Stimulated activated CD8-positive, alpha-beta memory T cell treated with anti-CD3 and anti-CD28 coated beads, Interleukin-7, amount 100 ng/mL, for 1 hour (primary cell): ENCODE measurements at regions not wholly inside any gene's neighbourhood (a gene's known extent, or its start where the extent isn't known, plus 50 kb on each side); places are given as distances from the start of the nearest gene placed in this dataset.

ENCODE experiments used
- DNase-seq, 2 donors: peaks; one replicate each; pipeline ENCODE4 v3.0.0-alpha.2; 2020; ENCODE audit warnings: low read depth in 2 of 2

DNA sequence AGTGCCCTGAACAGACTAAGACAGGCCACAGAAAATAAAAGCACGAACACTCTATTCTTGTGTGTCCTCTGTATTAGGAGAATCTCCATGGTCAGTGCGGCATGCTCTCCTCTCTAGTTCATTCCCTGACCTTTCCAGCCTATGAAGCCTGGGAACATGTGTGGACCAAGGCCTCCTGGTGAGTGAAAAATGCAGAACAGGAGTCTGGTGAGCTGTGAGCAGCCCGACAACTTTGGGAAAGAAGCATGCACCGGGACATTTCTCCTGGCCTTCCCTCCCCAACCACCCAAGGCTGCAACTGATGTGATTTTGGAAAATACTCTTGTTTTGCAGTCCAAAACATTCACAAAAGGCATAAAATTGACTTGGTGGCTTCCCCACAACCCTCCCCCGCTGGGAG lies 878.3 kb upstream of the ID2 start:
- DNase-seq, result no peak

DNA sequence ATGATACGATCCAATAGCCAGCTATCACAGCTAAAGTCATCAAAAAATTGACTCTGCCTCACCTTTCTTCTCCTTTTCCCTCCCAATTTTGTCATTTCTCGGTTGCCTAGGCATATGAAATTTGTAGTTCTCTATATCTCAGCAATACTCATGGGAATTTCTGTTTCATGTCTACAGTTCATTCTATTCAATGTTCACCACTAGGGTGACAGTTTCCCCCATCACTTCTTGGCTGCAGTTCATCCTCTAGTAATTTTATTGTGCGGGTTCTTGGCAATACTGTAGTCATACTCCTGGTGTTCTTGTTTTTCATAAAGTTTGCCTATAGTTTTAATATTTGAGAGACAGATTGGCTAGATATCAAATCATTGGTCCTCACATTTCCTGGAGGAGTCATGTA lies 872.2 kb upstream of the ID2 start:
- DNase-seq, result no peak

DNA sequence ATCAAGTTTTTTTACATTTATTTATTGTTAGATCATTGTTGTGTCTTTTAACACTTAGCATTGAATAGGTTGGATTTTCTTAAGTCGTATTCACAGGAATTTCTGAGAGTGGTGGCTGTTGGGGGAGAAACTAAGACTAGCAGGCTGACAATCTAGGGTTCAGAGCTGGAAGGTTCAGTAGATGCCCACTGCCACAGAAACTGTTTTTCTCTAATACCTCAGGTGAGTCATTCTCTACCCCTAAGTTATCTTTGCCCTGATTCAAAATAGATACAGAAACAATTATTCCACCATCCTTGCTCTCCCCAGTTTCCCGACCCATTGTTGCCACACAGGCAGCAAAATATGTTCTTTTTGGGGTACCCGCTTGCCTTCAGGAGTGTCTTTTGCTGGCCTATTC lies 870.8 kb upstream of the ID2 start:
- no peak for DNase-seq

DNA sequence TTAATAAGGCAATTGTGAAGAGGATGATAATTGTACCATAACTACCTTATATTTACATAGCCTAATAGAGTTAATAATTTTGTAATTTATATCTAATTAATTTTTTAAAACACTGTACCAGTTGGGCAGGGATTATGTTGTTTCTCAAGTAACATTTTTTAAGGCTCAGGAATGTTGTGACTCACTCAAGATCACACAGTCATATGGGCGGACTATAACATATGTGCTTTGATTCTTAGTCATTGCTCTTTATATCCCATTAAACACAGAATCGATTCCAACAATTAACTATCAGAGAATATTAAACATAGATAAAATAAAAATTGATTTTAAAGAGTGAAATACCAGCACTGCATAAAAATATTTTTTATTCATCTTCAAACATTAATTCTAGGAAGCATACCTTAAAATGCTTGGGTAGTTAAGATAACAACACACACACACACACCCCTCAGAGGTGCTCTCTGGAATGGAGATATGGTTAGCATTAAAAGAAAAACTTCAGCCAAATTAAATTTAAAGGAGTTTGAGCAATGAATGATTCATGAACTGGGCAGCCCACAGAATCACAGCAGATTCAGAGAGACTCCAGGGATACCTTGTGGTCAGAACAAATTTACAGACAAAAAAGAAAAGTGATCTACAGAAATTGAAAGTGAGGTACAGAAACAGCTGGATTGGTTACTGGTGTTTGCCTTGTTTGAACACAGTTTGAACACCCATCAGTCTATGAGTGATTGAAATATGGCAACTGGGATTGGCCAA lies 869.4 kb upstream of the ID2 start:
- no peak for DNase-seq

DNA sequence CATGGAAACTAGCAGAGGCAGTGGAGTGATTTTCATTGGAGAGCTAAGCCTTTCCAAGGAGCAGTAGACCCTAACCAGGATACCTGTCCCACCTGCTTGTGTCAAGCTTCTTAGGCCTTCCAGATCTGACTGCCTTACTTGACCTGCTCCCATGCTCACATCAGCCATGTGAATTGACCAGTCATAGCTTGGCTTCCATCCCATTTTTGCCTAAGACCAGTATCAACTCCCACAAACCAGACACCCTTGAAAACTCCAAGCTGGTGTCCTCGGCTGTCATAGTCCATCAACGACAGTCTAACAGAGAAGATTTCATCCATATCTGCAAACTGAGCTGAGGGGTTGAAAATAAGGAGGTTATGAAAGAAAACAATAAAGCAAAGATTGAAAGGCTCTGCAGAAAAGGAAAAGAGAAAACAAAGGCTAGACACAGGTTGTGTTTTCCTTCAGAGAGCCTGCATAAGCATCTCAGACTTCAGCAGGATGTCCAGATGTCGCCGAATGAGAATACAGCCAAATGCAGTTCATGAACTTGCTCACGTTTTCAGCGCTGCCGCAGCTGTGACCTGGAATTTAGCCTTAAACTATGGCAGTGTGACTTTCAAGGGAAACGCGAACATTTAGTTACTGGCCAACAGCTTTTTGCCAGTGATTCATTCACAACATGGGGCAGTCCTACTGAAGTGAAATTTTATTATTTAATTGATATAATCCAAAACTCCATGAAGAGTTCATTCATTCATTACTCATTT lies 868.1 kb upstream of the ID2 start:
- no peak for DNase-seq

DNA sequence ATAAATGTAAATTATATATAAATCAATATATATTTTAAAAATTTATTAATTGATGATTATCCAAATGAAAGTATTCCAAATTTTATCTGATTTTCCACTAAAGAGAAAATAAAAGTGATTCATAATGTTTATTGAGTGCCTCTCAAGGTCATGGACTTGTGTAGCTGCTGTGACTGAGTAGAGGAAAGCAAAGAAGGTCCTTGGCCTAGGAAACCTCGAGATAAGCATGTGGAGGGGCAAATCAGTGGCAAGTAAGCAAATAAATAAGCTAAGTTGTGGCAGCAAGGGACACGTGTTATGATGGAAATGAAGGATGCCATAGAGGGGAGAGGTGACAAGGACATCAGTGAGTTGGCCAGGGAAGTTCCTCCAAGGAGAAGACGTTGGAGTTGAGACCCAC lies 866.1 kb upstream of the ID2 start:
- DNase-seq, result no peak

DNA sequence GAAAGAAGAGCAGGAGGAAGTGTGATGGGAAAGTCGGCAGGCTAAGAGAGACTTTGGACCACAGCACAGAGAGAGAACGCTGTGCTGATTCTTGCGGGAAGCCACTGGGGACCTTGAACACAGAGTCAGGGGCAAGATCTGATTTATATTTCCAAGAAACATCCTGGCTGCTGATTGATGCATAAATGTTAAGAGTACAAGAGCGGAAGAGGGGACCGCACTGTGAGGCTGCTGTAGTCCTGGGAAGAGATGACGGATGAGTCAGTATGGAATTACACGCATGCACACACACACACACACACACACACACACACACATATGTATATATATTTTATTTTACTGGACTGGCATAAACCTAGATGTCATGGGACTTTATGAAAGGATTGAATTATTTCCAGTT lies 865.6 kb upstream of the ID2 start:
- no peak for DNase-seq

DNA sequence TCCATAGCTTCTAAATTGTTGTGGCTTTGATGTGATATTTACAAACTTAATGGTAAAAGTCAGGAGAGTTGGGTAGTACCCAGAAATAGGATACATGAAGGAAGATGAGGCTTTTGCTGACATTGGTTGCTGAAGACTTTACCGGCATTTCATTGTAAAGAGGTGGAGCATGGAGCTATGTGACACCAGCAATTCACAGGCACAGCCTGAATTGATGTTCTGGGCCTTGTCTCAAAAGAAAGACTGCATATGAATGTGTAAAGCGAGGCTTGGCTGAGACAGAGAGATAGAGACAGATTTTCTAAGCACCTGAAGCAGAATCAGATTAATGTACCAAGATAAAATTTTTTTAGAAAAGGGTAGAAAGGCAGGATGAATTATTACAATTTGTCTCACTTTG lies 864.9 kb upstream of the ID2 start:
- no peak for DNase-seq

DNA sequence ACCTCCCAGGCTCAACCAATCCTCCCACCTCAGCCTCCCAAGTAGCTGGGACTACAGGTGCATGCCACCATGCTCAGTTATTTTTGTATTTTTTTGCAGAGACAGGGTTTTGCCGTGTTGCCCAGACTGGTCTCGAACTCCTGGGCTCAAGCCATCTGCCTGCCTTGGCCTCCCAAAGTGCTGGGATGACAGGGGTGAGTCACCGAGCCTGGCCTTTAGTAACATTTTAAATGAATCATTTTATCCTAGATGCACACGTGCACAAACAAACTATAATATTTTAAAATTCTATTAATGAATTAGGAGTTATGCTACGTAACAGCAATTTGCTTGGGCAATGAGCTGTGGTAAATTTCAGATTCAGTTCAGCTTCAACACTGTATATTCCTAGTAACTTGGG lies 862.5 kb upstream of the ID2 start:
- no peak for DNase-seq

DNA sequence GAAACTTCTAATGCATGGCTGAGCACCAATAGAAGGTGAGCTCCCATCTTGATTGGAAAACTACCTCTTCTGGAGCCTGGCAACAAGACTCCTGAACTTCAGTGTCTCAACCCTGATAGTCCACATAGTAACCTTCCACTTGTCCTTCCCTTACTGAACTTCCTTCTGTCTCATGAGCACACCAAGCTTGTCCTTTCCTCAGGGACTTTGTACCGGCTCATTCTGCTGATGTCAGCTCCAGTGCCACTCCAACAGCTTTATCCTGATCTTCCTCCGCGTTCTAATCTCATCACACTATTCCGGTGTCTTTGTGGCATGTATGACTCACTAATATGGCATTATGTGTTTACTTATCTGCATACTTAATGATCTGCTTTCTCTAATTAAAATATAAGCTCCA lies 862.0 kb upstream of the ID2 start:
- DNase-seq, result no peak

DNA sequence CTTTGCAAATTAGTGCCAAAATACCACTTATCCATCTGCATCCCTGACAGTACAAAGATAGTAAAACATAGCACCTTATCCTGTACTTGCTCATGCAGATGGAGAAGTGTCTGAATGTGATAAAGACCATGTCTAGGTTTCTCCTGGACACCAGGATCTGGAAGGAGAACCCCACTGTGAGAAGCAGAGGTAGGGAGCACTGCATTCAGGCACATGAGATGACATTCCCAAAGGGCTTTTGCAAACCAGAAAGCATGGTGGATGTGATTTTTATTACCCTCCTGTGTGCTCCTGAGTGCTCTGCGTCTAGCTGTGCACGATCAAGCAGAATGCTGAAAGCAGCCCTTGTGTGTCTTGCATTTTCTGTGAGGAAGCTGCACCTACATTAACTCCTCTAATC lies 857.6 kb upstream of the ID2 start:
- no peak for DNase-seq

DNA sequence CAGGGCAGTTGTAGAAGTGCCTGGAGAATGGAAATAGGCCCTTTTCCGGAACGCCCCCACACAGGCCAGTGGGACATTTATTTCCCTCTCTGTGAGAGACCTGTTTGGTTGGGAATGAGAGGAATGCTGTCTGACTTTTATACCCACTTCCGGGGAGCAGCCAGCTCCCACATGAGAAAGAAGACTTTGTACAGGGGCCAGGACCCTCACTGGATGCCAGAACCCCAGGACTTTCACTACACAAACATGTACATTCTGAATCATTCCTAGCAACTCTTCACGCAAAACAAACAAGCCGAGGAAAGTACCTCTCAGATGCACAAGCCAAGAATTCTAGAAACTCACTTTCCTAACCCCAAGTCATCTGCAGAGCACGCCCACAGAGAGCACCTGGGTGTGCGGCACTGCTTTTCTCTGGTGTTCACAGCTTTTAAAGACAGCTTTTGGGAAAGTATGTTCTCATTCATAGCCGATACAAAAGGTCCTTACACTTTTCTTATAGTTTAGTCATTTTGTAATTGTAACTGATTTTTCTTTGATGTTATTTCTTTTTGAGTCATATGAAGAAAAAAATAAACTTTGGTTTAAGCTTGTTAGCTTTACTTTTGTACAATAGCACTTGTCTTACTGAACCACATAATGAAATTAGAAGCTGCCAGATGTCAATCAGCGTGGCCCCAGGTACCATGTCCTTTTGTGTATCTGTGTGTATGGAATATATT lies 856.1 kb upstream of the ID2 start:
- no peak for DNase-seq

DNA sequence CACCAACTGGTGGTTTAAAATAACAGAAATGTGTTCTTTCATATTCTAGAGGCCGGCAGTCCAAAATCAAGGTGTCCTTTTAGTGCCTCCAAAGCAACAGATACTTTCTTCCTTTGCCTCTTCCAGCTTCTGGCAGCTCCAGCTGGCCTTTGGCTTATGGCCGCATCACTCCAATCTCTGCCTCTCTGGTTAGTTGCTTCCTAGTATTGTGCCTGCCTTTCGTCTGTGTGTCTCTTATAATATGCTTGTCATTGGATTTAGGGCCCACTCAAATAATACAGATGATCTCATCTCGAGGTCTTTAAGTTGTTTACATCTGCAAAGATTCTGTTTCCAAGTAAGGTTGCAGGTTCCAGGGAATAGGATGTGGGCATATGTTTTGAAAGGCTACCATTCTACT lies 855.2 kb upstream of the ID2 start:
- DNase-seq, result no peak

DNA sequence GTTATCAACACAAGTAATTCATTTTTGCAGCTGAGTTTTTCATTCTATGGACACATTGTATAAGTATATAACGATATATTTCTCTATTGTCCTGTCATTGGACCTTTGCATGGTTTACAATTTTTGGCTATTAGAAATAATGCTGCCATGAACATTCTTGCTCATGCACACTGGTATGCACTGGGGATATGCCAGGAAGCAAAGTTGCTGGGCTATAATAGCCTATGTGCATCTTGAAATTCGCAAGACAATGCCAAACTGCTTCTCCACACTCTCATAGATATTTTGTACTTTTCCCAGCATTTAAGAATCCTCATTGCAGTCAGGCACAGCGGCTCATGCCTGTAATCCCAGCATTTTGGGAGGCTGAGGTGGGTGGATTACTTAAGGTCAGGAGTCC lies 852.6 kb upstream of the ID2 start:
- DNase-seq, result no peak

DNA sequence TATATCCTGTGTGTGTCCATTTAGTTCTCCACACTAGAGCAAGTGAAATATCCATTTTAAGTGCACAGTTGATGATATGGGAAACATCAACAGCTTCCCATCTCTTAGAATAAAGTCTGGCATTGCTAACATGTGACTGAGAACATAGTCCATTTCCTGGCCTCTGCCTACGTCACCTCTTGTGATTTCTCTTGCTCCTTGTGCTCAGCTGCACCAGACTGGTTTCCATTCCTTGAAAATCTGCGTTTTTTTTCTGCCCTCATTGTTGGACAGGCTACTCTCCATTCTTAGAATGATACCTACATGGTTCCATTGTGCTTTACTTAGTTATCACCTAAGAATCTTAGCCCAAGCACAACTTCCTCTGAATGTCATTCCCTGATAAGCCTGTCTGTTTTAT lies 851.2 kb upstream of the ID2 start:
- no peak for DNase-seq

DNA sequence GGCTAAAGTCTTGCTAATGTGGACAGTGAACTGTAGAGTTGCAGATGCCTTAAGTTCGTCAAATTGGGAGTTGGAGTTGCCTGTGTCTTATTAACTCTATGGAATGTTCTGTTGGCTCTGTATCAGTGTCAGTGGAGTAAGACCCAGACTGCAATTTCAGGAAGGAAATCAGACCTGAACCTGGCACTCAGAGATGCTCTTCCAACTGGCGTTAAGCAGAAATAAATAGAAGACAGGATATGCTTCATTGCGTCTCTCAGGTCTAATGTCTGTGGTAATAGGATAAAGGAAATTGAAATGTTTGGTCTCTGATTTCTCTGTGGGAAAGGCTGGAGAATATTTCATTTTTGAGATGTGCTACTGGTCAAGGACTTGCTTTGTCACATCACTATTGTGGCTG lies 846.7 kb upstream of the ID2 start:
- no peak for DNase-seq

DNA sequence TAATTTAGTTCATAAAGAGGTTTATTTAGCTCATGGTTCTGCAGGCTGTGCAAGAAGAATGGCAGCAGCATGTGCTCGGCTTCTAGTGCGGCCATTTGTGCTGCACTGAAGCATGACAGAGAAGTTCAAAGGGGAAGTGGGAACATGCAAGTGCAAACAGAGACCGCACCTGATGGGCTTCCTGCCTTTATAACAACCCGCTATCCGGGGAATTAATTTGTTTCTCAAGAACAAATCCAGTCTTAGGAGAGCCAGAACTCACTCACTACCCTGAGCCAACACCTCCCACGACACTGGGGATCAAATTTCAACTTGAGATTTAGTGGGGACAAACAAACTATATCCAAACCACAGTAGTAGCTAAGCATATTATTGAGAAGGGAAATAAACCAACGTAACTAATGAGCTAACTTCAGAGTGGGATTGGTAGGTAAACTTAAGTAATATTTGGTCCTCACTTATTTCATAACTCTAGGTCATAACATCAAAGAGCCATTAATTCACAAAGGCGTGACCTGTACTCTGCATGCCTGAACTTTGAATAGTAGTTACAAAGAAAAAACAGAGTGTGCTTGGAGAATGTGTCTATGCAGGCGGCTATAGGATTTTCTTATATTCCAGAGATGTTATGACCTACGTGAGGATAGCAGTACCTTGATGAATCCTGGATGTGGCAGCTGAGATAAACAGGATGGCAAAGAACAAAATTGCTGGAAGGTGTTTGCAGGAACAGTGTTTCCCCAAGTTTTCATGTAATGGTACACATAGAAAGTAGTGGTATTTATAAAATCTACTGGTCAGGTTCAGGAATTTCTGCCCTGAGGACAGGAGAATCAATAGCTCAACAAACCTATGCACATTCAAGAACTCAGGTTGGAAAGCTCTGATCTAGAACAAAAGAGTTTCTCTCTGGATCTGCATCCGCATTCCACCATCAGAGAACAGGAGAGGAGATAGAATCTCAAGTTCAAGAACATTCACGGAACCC lies 845.9 kb upstream of the ID2 start:
- no peak for DNase-seq

DNA sequence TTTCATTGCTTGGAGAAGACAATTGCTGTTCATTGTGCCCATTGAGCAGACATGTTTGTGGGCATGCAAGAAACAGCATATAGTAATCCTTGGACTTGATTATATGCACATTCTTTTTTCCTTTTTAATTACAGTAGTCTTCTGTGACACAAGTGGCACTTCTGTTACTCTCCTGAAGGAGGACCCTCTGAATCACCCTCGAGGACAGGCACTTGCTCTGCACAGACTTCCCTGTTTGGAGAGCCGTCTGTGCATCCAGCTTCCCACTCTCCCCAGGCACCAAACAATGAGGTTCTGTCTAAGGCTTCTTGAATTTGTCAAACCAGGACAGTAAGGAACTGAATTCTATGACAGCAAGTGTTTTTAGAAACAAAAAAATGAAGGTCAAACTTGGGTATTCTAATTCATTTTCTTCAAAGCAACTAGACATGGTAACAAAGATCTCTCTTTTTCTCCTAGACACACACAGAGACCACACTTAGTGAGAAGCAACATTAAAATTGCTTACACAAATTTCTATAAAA lies 844.6 kb upstream of the ID2 start:
- no peak for DNase-seq

DNA sequence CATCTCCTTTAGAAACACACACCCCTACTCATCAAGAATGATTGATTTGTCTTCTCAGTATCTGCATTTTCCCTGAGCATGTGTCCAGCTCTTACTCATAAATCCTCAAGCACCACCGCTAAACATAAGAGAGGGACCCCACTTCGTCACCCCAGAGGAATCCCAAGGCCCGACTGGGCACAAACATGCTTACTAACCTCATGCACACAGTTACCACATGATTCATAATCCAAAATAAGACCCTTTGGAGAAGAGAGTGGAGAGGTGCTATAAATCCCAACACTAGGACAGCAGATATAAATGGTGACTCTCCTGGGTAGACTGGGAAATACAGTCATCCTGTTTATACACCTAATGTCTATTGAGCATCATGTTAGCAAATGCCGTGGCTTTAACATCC lies 843.2 kb upstream of the ID2 start:
- no peak for DNase-seq

DNA sequence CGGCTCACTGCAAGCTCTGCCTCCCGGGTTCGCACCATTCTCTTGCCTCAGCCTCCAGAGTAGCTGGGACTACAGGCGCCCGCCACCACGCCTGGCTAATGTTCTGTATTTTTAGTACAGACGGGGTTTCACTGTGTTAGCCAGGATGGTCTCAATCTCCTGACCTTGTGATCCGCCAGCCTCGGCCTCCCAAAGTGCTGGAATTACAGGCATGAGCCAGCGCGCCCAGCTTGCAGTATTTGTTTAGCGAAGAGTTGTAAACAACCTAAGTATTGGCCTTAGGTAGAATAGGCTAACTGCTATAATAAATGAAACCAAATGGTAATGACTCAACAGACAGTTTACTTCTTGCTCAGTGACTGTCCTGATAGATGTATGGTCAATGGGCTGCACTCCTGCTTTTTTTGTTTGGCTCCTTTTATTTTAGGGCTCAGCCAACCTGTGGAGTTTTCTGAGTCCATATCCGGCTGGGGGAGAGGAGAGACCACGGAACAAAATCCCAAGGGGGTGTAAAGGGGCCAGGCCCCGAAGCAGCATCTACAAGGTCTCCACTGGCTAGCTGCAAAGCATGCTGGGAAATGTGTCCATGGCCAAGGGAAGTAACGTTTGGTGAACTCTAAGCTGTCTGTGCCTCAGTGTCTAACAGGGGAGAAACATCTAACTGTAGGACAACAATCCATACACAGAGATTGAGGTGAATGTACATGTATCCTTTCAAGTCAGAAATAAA lies 841.0 kb upstream of the ID2 start:
- DNase-seq, result no peak

DNA sequence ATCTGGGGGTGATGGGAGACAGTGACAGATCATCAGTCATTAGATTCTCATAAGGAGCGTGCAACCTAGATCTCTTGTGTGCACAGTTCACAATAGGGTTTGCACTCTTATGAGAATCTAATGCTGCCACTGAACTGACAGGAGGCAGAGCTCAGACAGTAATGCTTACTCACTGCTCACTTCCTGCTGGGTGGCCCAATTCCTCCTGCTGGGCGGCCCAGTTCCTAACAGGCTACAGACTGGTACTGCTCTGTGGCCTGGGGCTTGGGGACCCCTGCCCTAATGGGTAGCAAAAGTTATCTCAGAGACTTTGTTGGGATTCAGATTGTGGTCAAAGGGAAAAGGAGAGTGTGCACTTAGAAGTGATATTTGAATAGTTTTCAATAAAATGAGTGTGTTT lies 840.1 kb upstream of the ID2 start:
- no peak for DNase-seq
